Peyer's patch (tissue), 4 donors: ENCODE measurements at regions not wholly inside any gene's neighbourhood (a gene's known extent, or its start where the extent isn't known, plus 50 kb on each side); places are given as distances from the start of the nearest gene placed in this dataset.

Experiments used
- DNase-seq, 3 donors: peaks; one replicate each; pipeline ENCODE4 v3.0.0-alpha.2; 2017 to 2019
- H3K27ac ChIP-seq, 4 donors: fragments of 200-600 bp; sonication (generic); one replicate each; pipeline ENCODE4 v1.5.1; 2016 to 2019
- H3K27me3 ChIP-seq, 2 donors: fragments of 200-600 bp; sonication (generic); one replicate each; pipeline ENCODE4 v1.5.1; 2019
- H3K36me3 ChIP-seq, 3 donors: fragments of 200-600 bp; sonication (generic); one replicate each; pipeline ENCODE4 v1.5.1; 2016 to 2019
- H3K4me1 ChIP-seq, 4 donors: fragments of 200-600 bp; sonication (generic); one replicate each; pipeline ENCODE4 v1.5.1; 2016 to 2019
- H3K4me3 ChIP-seq, 4 donors: fragments of 200-600 bp; sonication (generic); 1 replicate in 3 of 4; 2 replicates in 1 of 4; pipeline ENCODE4 v1.5.1; 2016 to 2019; ENCODE audit warnings: mild to moderate bottlenecking in 1 of 4
- H3K9me3 ChIP-seq, 4 donors: fragments of 200-600 bp; sonication (generic); one replicate each; pipeline ENCODE4 v1.5.1; 2016 to 2019; ENCODE audit warnings: mild to moderate bottlenecking in 1 of 4
- CTCF ChIP-seq, 6 experiments: fragments of 450-650 bp in 4 of 6; fragments of 200-600 bp in 2 of 6; sonication (generic) in 1 of 6; IDR thresholded peaks; one replicate each; pipeline ENCODE4 v1.5.1; 2017 to 2019; ENCODE audit warnings: antibody characterized with exemption in 6 of 6, mild to moderate bottlenecking in 3 of 6, moderate library complexity in 1 of 6
- POLR2A ChIP-seq, 2 donors: fragments of 450-650 bp; IDR thresholded peaks; one replicate each; pipeline ENCODE4 v1.5.1; 2017; ENCODE audit warnings: antibody characterized with exemption in 2 of 2, mild to moderate bottlenecking in 2 of 2, moderate library complexity in 2 of 2

GRCh38 chr4:20428436-20429160 is 176.9 kb downstream of the SLIT2 start:
- no peaks in the 10 kb centered on the region for H3K36me3 ChIP-seq
- H3K9me3 ChIP-seq, result no peaks in the 10 kb centered on the region
- H3K4me3 ChIP-seq, result no peak overlapping the region
- H3K27me3 ChIP-seq, result no peaks in the 10 kb centered on the region
- TF ChIP-seq CTCF (IDR thresholded peaks at IDR 0.05) (no peak), POLR2A (IDR thresholded peaks at IDR 0.05) (no peak)
- peaks cover 0 to 10% (median 0%) of the 10 kb centered on the region in 4 donors for H3K4me1 ChIP-seq
- no peak overlapping the region for H3K27ac ChIP-seq
- DNase-seq, result no peak

GRCh38 chr4:20430259-20430941 is 178.7 kb downstream of the SLIT2 start:
- H3K4me3 ChIP-seq, result no peak overlapping the region
- peaks cover 0 to 10% (median 0%) of the 10 kb centered on the region in 4 donors for H3K4me1 ChIP-seq
- H3K9me3 ChIP-seq, result no peaks in the 10 kb centered on the region
- H3K36me3 ChIP-seq, result no peaks in the 10 kb centered on the region
- TF ChIP-seq CTCF (IDR thresholded peaks at IDR 0.05), result no peak
- no peak for TF ChIP-seq POLR2A (IDR thresholded peaks at IDR 0.05)
- peak in 1 of 3 donors; percentile 59 for DNase-seq
- H3K27me3 ChIP-seq, result no peaks in the 10 kb centered on the region
- peak overlapping the region in 1 of 4 donors; percentile 34 for H3K27ac ChIP-seq

- Histone ChIP-seq H3K27me3 (no peaks in the 10 kb centered on the region), H3K4me3 (no peak overlapping the region), H3K9me3 (no peaks in the 10 kb centered on the region), H3K4me1 (peaks cover 0 to 10% (median 0%) of the 10 kb centered on the region in 4 donors), H3K36me3 (no peaks in the 10 kb centered on the region), H3K27ac (peak overlapping the region in 1 of 4 donors; percentile 77)
- peak in 1 of 3 donors; percentile 59 for DNase-seq
- TF ChIP-seq POLR2A (IDR thresholded peaks at IDR 0.05) (no peak), CTCF (IDR thresholded peaks at IDR 0.05) (no peak)
These were observed 179.8 kb downstream of the SLIT2 start for GRCh38 chr4:20431543-20431951.

DNA sequence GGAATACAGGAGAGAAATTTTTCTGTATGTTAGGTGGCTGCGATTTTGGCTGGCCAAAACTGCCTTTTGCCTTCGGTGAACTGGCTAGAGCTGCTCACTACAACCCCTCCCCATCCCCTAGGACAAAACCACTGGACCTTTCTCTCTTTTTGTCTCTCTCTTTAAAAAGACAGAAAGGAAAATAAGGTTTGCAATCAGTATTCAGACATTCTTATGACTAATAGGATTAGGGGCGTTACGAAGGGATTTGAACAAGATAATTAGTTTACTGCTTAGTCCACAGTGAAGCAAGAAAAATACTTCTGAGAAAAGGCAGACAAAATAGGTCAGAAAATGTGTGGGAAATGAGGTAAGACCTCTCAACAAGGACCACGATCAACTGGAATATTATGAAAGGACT is 180.4 kb downstream of the SLIT2 start:
- Histone ChIP-seq H3K9me3 (no peaks in the 10 kb centered on the region), H3K4me3 (no peak overlapping the region), H3K27ac (peak overlapping the region in 1 of 4 donors; percentile 77), H3K27me3 (no peaks in the 10 kb centered on the region), H3K36me3 (no peaks in the 10 kb centered on the region), H3K4me1 (peaks cover 0 to 10% (median 0%) of the 10 kb centered on the region in 4 donors)
- DNase-seq, result no peak
- no peak for TF ChIP-seq POLR2A (IDR thresholded peaks at IDR 0.05)
- no peak for TF ChIP-seq CTCF (IDR thresholded peaks at IDR 0.05)

- DNase-seq, result peak in 1 of 3 donors; percentile 51
- Histone ChIP-seq H3K9me3 (no peaks in the 10 kb centered on the region), H3K4me3 (no peak overlapping the region), H3K4me1 (peaks cover 0 to 10% (median 0%) of the 10 kb centered on the region in 4 donors), H3K36me3 (no peaks in the 10 kb centered on the region), H3K27ac (peak overlapping the region in 2 of 4 donors; percentile 33 to 63), H3K27me3 (no peaks in the 10 kb centered on the region)
- TF ChIP-seq CTCF (IDR thresholded peaks at IDR 0.05), result no peak
- no peak for TF ChIP-seq POLR2A (IDR thresholded peaks at IDR 0.05)
These were observed 181.5 kb downstream of the SLIT2 start for GRCh38 chr4:20433097-20433705.
